Omental fat pad (tissue), 3 donors: ENCODE measurements at regions not wholly inside any gene's neighbourhood (a gene's known extent, or its start where the extent isn't known, plus 50 kb on each side); places are given as distances from the start of the nearest gene placed in this dataset.

Experiments
- ATAC-seq: fragments of 150-250 bp; one replicate; pipeline ENCODE4 v1.9.1; 2016; ENCODE audit warnings: mild to moderate bottlenecking, moderate library complexity; ENCODE audit not compliant: low FRiP score
- DNase-seq: peaks from one replicate; pipeline ENCODE4 v3.0.0-alpha.2; 2019; ENCODE audit warnings: low spot score
- CTCF ChIP-seq, 3 donors: fragments of 450-650 bp; IDR thresholded peaks; one replicate each; pipeline ENCODE4 v1.5.1; 2016 to 2017; ENCODE audit warnings: antibody characterized with exemption in 3 of 3, mild to moderate bottlenecking in 3 of 3, moderate library complexity in 2 of 3

GRCh38 chr14:55746558-55746957 is 166.6 kb downstream of the KTN1 start:
- ATAC-seq (no peak), DNase-seq (no peak)
- no peak for TF ChIP-seq CTCF (IDR thresholded peaks at IDR 0.05)

- TF ChIP-seq CTCF (IDR thresholded peaks at IDR 0.05): no peak
- ATAC-seq (no peak), DNase-seq (no peak)
Measured at GRCh38 chr14:55747186-55747585, 167.2 kb downstream of the KTN1 start.

GRCh38 chr14:55749201-55749812 is 169.3 kb downstream of the KTN1 start:
- no peak for TF ChIP-seq CTCF (IDR thresholded peaks at IDR 0.05)
- no peak for DNase-seq
- no peak for ATAC-seq

- DNase-seq (no peak), ATAC-seq (no peak)
- no peak for TF ChIP-seq CTCF (IDR thresholded peaks at IDR 0.05)
Measured at GRCh38 chr14:55749946-55750345, 169.9 kb downstream of the KTN1 start.

- ATAC-seq (no peak), DNase-seq (no peak)
- TF ChIP-seq CTCF (IDR thresholded peaks at IDR 0.05): no peak
Measured at GRCh38 chr14:55752580-55753390, 172.8 kb downstream of the KTN1 start.

- DNase-seq (no peak), ATAC-seq (no peak)
- TF ChIP-seq CTCF (IDR thresholded peaks at IDR 0.05): no peak
Measured at GRCh38 chr14:55754471-55754870, 174.5 kb downstream of the KTN1 start.

GRCh38 chr14:55754871-55755270 is 174.9 kb downstream of the KTN1 start:
- no peak for TF ChIP-seq CTCF (IDR thresholded peaks at IDR 0.05)
- no peak for ATAC-seq

More at GRCh38 chr14:55754871-55755270, 174.9 kb downstream of the KTN1 start:
- no peak for DNase-seq
